ENCODE measurements at regions not wholly inside any gene's neighbourhood (a gene's known extent, or its start where the extent isn't known, plus 50 kb on each side); places are given as distances from the start of the nearest gene placed in this dataset.

DNA sequence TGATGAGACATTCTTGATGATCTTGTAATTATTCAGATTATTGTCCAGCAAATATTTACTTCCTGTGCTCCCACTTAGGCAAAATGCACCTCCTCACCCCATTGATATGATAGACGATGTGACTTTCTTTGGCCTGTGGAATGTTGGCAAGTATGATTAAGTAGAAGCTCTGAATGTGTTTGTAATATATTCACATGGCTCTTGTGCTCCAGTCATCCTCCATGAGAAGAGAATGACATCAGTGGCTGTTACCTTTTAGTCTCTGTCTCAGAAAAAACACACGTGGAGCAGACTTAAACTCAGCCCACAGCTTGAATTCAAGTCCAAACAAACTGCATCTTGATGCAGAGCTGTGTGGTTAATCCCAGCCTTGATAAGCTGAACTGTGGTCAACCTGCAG lies 984.3 kb upstream of the FBXO33 start:
- no peak for ATAC-seq (ENCODE audit: low FRiP score)
- TF ChIP-seq, protein P1, sequence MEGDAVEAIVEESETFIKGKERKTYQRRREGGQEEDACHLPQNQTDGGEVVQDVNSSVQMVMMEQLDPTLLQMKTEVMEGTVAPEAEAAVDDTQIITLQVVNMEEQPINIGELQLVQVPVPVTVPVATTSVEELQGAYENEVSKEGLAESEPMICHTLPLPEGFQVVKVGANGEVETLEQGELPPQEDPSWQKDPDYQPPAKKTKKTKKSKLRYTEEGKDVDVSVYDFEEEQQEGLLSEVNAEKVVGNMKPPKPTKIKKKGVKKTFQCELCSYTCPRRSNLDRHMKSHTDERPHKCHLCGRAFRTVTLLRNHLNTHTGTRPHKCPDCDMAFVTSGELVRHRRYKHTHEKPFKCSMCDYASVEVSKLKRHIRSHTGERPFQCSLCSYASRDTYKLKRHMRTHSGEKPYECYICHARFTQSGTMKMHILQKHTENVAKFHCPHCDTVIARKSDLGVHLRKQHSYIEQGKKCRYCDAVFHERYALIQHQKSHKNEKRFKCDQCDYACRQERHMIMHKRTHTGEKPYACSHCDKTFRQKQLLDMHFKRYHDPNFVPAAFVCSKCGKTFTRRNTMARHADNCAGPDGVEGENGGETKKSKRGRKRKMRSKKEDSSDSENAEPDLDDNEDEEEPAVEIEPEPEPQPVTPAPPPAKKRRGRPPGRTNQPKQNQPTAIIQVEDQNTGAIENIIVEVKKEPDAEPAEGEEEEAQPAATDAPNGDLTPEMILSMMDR (IDR thresholded peaks at IDR 0.05) = no peak

DNA sequence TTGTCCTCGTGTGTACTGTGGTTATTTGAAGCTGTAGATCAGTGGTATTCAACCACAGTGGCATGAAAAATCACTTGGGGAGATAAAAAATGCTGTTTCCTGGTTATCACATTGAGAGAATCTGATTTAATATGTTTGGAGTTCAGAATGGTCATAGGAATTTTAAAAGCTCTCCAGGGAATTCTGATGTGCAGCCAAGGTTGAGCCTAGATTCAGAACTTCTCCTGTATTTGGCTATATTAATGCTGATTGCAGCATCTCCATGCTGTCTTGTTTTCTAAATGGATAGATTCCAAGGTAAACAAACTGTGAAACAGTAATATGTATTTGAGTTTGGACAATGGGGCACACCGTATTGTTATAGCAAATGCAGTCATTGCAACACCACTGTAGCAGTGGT lies 982.2 kb upstream of the FBXO33 start:
- no peak for ATAC-seq (ENCODE audit: low FRiP score)

More for the DNA sequence above, 984.3 kb upstream of the FBXO33 start:
- DNase-seq (ENCODE audit: low spot score) = no peak

DNA sequence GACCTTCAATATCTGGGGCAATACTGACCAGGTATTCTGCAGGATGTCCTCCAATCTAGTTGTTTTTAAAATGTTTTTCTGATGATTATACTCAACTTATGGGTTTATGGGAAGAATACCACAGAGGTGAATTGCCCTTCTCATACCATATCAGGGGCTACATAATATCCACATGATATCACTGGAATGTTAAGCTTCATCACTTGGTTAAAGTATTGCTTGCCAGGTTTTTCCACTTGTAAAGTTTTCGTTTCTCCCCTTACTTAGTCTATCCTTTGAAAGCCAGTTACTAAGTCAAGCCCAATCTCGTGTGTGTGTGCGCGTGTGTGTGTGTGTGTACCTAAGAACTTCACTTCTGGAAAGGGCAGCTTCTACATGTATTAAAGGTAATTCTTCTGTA lies 980.9 kb upstream of the FBXO33 start:
- ATAC-seq (ENCODE audit: low FRiP score) = no peak
- TF ChIP-seq, protein P1 (IDR thresholded peaks at IDR 0.05) = no peak
- DNase-seq (ENCODE audit: low spot score) = no peak

More for the DNA sequence above, 982.2 kb upstream of the FBXO33 start:
- TF ChIP-seq, protein P1 (IDR thresholded peaks at IDR 0.05) = no peak
- no peak for DNase-seq (ENCODE audit: low spot score)

DNA sequence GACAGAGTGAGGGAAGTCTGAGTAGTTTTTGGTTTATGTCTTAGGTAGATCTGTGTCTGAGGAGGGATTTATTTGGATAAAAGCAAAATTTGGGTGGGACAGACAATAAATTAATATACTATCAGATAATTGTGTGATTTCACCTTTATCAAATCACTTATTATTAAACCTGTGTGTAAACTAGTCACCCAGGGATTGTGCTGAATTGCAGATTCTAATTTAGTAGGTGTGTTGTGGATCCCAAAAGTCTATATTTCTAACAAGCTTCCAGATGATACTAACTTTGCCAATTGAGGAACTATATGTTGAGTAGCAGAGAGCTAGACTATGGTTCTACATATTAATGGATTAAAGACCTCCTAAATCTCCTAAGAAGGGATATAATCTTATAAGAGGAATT lies 978.5 kb upstream of the FBXO33 start:
- TF ChIP-seq, protein P1 (IDR thresholded peaks at IDR 0.05) = no peak
- ATAC-seq (ENCODE audit: low FRiP score) (no peak), DNase-seq (ENCODE audit: low spot score) (no peak)

DNA sequence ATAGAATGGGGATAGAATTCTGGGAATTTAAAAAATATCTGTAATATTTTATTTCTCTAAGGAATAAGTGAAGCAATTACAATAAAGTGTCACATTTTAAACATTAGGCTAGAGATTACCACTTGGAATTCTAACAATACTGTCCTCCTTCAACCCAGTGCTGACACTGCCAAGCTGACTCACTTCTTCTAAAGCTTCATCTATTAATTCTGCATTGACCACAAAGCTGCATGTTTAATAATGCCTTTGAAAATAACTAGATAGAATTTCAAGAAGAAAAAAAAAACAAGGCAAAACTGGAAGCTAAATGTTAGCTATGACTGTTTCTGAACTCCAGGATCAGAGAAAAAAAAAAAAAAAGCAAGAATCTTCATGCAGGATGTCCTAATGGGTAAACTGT lies 970.7 kb upstream of the FBXO33 start:
- ATAC-seq (ENCODE audit: low FRiP score) (no peak), DNase-seq (ENCODE audit: low spot score) (no peak)
- TF ChIP-seq, protein P1 (IDR thresholded peaks at IDR 0.05) = no peak

DNA sequence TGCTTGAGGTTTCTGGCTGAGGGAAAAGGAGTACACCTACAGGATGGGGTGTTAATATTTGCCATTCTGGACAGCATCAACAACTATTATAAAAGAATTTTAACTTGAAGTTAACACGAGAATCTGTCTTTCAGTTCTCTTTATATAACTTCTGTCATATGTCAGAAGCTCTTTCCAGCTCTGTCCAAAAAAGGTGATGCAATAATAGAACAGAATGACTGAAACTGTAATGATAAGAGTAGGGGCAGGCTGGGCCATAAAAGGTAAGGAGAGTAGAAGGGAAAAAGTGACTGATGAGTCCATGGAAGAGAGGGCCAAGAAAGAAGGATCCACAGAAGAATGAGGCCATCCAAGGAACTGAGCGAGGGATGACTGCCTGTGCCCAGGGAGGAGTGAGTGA lies 966.7 kb upstream of the FBXO33 start:
- TF ChIP-seq, protein P1 (IDR thresholded peaks at IDR 0.05) = no peak
- ATAC-seq (ENCODE audit: low FRiP score) = no peak
- no peak for DNase-seq (ENCODE audit: low spot score)

DNA sequence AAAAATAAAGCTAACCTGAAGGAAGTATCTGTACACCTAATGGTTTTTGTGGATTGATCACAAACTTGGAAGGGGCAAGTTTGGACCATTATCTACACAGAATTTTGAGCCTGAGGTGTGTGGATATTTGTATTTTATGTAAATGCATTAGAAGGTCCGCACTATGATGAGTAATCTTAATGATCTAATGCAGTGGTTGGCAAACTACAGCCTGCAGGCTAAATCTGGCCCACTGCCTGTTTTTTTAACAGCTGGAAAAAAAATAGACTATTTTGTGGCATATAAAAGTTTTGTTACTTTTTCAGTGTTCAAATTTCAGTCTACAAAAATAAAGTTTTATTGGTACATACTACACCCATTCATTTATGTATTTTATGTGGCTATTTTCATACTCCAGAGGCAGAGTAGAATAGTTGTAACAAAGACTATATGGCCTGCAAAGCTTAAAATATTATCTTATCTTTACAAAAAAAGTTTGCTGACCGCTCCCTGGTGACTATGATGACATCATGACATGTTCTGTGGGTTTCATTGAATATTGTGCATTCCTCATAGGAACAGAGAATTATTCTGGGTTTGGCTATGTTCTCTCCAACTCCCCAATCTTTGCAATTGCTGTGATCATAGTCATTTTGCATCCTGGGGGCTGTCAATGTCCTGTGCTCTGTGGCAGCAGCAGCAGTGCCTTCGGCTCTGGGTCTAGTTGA lies 962.6 kb upstream of the FBXO33 start:
- no peak for DNase-seq (ENCODE audit: low spot score)
- no peak for ATAC-seq (ENCODE audit: low FRiP score)
- TF ChIP-seq, protein P1 (IDR thresholded peaks at IDR 0.05) = no peak
